ENCODE measurements at regions not wholly inside any gene's neighbourhood (a gene's known extent, or its start where the extent isn't known, plus 50 kb on each side); places are given as distances from the start of the nearest gene placed in this dataset.
A peak's percentile ranks its signal among the peaks of the same experiment; 100 is the strongest.

DNA sequence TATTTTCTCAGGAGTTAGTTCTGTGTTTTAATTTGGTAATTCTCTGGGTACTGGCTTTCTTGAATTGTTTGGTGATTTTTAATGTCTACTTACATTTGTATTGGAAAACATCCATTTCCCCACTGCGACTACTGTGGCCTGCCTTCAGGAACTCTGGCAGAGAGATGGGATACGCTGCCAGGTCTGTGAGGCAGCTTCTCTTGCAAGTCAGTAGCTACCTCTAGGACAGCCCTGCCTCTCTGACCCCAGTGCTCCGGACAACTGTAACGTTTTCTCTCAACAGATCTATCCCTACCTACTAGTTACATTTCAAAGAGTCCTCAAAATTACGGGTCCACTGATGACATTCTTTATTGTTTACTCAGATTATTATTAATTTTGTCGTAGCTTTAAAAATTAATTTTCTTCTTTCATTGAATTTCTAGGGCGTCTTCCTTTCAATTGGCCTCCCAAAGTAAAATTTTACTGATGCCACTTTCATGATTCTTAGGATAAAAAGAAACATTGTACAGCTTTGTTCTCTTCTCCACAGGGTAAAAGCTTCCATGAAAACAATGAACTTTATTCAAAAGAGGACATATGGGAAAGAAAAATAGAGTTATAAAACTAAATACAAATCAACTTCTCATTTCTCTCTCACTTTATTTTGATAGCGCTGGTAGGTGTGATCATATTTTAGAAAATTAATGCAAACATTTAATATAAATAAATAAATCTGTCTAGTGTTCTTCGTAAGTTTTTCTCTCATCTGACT is 123.2 kb upstream of the GOLGA8J start:
- no peak for DNase-seq (ENCODE audit: low read depth in 2 of 2)

DNA sequence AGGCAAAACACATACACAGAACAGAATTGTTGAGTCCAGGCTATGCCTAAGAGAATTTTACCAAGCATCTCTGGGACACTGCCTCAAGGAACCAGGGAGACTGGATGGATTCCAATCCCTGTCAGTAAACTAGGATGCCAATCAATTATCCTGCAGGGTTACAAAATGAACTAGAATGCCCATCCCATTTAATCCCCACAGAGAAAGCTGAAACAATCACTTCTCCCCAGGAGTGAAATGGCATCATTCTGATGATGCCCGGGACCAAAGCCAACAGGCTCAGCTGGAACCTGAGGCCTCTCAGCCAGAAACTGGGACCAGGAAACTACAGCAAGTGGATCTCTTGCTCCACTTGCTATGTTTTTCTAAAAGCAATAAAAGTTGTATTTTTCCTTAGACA is 130.0 kb upstream of the TJP1 start:
- DNase-seq (ENCODE audit: low read depth in 2 of 2): no peak

DNA sequence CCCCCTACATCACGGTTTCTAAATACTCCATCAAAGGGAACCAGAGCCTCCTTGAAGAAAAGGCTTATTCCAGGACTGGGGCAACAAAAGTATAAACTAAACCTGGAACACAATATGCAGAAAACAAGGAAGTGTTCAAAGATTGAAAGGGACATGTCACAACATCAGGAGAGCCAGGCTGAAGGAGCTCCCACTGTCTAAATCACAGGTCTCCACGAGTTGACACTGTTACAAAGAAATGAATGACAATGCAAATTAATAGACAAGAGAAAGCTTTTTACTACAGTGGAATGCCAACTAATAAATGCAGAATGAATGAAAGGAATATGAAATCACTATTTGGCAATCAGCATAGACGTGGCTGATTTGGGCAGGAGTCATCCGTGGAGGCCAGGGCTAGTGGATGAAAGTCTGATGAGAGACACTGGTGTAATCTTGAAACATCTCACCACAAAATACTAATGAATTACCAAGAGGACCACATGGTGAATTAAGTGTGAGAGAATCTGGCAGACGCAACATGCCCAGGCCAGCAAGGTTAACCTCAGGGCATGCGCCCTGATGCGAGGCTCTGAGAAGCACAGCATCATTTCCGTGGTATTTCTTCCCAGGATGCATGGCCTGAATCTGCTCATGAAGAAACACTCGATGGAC is 123.8 kb upstream of the TJP1 start:
- no peak for DNase-seq (ENCODE audit: low read depth in 2 of 2)

DNA sequence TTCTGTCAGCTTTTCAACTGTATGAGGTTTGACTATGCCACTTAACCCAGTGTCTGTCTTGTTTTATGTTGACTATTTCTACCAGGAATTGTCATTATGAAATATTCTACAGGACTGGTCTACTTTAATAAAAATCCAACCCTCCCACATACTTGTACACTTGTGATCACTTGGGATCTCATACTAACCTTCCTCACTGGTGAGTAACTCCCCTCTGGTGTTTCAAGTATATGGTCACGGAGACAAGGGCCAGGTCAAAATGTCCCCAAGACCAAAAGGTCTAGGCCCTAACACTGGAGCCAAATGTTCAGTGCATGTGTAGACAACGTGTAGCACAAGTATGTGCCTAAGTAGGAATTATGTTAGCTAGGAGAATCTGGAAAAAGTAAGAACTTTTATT is 122.7 kb upstream of the TJP1 start:
- DNase-seq (ENCODE audit: low read depth in 2 of 2): no peak

DNA sequence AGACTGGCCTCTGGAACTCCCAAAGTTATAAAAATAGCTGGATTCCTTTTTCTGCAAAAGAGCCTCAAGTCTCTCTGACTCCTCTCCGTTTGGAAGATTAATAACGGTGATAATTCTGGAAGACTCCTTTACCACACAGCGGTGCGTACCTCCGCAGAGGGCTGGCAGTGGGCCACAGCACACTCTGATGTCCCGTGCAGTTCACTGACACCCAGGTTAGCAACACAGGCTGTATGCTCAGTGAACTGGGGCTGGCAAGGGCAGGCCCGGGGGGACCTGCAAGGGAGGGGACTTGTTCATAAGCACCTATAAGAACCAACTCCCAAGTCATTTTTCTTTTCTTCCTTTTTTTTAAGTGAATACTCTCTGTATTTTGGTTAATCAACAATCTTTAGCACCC is 120.3 kb upstream of the TJP1 start:
- no peak for DNase-seq (ENCODE audit: low read depth in 2 of 2)

DNA sequence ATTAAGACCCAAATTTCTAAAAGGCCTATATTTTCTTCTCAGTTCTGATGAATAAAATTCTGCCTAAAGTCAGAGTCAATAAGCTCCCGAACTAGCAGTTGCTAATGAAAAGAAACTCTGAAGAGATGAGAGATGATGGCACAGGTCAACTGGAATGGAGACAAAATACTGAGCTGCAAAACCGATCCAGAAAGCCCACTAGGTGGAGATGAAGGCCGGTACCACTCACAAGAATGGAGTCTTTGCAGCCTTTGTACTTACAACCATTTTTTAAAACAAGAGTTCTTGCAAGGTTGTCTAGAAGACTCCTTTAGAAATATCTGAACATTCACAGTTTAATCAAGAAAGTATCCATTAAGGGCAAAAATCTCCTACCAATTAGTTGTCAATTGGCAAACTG is 119.9 kb upstream of the TJP1 start:
- no peak for DNase-seq (ENCODE audit: low read depth in 2 of 2)

DNA sequence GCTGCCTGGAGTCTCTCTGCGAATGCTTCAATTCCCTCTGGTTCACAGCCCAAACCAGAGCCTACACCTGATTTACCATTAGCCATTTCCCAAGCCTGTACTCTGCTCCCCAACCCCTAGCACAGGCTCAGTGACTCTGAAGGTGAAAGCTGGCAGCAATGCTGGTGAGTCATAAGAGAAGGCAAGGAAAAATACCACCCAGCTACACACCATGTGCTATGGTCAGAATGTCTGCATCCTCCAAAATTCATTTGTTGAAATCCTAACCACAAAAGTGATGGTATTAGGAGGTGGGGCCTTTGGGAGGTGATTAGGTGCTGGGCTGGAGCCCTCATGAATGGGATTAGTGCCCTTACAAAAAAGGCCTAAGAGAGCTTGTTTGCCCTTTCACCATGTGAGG is 117.1 kb upstream of the TJP1 start:
- DNase-seq (ENCODE audit: low read depth in 2 of 2): no peak

DNA sequence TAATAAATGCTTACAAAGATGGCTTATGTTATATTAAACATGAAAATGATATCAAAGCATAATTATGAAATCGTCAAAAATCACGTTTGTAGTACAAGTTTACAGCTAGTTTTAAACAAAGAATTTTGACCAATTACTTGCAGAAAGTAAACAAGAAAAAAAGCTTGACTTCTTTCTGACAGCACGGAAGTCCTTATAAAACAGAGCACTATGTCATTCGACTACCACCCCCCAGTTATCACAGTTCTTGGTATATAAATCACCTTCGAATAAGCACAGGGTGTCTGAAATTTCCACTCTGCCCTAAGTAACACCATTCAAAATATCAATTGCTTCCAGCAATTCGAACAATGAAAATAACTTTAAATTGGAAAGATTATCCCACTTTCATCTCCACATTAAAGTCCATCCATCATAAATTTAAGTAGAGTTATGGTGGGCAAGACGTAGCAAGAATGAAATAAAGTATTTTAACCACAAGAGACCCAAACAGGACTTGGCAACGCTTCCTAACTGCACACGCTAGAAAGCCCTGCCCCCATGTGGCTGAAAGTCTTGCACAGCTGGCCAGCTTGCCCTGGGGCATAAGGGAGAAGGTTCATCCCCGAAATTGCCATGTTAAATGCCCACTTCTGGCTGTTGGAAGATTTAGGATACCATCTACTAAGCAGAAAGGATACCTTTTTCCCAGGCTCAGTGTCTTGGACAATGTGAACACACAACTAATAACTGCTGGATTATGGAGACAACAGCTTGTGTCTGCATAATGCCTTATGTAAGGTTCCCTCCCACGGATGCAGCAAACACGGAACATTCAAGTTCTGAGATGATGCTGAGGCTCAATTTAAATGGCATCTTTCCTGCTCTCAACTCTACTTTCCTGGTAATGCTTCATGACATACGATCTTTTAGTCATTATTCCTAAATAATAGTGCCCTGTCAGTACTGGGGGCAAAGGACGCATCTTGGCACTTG is 116.4 kb upstream of the TJP1 start:
- no peak for DNase-seq (ENCODE audit: low read depth in 2 of 2)

DNA sequence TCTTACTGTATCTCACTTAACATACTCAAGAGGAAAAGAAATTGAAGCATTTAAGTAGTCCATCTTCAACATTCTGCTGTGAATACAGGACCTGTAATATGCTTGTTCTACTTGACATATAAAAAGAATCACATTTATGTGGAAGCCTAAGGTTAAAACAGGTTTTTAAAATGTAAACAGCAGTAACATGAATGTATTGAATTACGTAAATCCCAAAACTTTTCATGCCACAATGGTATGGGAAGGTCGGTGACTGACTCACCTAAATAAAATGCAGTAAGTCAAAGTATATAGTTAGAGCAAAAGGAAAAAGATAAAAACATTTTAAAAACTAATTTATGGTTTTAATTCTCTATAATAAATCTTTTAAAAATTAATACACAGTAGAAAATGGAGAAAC is 115.7 kb upstream of the TJP1 start:
- DNase-seq (ENCODE audit: low read depth in 2 of 2): no peak

DNA sequence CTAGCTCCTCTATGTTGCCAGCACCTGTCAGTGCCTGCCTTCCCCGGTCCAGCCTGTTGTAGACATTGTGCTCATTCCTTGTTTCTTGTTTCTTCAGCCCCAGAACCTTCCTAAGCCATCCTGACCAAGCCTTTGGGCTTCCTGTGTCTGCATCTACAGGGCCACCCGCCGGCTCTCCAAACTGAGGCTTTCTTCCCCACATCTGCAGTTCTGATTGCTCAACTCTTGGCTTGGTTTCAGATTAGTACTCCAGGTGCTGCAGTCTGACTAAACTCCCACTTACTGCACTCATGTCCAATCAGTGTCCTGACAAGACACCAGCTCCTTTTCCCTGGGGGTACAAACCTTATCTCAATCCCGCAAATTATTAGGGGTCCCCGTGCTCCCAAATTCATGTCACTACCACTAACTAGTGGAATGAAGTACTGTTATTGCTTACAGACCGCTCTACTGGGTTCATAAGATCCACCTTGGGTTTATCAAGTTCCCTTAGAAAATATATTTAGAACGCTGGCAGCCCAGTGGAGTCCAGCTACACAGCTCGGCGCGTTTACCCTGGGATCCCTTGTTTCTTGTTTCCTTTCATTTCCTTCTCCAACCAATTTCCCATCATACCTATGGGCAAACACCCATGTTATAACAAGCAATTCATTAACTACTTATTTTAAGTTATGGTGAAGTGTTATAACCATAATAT is 114.2 kb upstream of the TJP1 start:
- no peak for DNase-seq (ENCODE audit: low read depth in 2 of 2)

DNA sequence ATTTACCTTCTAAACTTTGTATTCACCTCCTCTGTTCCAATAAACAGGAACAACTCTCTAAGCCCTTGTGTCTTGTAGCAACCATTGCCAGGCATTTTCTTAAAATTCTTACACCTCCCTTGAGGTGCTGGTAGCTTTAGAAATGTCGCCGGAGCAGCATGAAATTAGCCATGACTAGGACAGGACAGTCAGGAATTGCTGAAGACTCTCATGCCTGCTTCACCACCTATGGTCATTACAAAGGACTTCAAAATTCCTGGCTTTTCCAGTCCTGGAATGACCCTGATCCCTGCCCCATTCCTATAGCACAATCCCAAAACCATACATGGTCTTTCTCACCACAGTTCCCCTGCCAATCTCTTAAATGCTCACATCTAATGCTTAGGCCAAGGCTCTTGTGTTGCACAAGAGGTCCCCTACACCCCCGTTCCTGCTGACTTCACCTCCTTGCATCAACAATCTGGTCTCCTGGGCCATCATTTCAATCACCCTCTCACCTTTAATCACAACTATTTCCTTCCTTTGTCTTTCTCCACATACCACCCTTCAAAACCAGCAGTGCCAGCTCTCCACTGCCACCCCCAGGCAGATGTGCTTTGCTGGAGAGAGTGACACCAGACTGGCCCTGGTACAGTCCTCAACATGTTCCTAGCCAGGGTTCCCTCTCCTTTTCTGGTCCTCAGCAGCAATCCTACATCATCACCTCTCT is 113.2 kb upstream of the TJP1 start:
- DNase-seq (ENCODE audit: low read depth in 2 of 2): no peak

DNA sequence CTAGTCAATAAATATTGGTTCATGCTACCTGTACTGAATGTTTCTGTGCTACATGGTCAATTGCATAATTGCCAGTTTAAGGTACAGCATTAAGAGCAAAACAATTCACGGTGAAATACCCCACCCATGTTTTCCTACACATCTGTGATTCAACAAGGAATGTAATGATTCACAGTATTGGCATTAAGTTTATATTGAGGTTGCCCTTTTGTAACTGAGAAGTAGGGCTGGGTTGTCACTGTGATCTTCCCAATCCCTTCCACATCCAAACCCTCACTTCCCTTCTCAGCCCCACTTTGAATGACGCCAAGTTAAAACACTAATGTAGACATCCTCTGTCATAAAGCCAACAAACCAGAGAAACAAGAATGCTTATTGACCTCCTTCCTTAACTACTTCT is 112.0 kb upstream of the TJP1 start:
- DNase-seq (ENCODE audit: low read depth in 2 of 2): no peak

DNA sequence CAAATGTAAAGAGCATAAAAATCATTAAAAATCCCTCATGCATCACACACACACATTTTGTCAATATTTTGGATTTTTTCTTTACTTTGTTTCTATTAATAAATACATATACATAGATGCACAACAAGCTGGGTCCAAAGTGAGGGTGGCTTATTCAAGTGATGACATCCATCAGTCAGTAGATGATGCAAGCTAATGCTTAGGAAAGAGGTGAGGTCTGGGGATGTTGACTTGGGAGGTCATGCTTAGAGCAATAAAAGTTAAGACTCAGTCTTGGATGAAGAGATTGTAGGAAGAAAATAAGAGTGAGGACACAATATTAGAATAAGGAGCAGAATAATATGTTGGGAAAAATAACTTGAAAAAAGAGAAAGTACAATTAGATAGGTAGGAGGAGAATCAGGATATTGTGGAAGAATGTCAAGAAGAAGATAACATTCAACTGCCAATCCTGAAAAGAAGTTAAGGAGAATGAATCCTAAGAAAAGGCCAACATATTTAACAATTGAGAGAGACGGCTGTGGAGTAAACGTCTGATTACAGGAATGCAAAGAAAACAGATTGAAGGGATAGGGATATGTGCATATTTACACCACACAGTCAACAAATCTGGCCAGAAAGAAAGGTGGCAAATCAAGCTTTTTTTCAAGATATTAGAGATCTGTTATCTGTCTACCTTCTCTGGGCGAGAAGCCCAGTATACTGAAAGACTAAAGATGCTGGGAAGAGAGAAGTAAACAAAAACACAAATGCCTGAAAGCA is 111.0 kb upstream of the TJP1 start:
- DNase-seq (ENCODE audit: low read depth in 2 of 2): no peak

DNA sequence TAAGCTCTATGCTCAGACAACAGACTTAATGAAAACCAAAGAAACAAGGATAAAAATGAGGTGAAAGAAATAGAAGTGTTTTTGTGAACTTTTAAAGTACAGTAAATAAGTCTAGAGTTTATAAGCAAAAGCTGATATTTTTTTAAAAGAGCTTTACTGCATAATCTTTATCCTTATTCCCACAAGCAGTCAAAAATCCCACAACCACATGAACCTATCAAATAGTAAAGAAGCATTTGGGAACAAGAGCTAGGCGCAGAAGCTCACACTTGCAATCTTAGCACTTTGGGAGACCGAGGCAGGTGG is 103.8 kb upstream of the TJP1 start:
- DNase-seq (ENCODE audit: low read depth in 2 of 2): no peak

DNA sequence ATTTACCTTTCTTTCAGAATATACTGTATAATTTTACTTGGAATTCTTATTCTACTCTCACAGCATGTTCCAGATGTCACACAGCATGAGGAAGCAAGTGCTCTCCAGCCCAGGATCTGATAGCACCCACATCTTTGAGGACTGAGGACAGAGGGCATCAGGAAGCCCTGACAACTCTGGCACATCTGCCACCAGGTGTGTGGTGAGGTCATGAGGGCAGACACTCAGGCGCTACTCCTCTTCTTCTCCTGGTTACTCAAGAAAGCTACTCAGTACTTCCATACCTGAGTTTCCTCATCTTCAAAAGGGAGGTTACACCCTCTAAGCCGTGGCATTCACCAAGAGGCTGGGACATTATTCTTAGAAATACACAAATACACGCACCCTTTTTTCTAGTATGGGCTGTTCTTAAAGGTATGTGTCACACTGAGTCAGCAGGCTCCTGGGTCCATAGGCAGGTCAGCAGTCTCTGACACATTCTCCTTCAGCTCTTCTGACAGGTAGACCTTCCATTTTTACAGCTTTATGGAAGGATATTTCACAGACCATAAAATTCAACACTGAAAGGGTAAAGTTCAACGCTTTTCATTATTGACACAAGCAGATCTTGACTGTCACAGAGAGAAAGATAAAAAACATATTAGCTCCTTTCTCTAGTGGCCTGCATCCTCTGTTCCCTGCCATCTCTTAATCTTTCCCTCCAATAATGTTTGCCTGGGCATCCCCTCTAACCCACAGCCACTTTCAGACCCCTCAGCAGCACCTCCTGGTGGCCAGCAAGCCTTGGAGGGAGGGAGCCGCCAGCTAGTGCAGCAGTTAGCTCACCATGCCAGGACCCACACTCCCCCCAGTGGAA is 103.2 kb upstream of the TJP1 start:
- DNase-seq (ENCODE audit: low read depth in 2 of 2): no peak

DNA sequence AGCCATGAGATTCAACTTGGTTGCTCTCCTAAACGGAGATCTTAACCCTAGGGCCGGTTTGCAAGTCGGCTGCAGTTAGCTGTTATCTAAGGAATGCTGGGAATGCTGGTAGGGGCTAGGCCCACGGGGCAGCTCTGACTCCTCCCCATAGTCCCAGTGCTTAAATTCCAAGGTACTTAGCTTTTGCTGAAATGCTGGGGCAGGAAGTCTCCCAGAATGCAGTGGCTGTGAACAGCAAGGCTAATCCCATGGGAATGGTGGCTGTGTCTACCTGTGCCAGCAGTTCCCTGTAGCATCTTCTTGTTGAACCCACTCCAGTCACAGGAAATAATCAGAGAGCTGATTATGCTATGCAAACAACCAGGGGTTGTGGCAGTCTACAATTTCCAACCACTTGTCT is 102.5 kb upstream of the TJP1 start:
- peak; percentile 60 to 62 for DNase-seq (ENCODE audit: low read depth in 2 of 2)

DNA sequence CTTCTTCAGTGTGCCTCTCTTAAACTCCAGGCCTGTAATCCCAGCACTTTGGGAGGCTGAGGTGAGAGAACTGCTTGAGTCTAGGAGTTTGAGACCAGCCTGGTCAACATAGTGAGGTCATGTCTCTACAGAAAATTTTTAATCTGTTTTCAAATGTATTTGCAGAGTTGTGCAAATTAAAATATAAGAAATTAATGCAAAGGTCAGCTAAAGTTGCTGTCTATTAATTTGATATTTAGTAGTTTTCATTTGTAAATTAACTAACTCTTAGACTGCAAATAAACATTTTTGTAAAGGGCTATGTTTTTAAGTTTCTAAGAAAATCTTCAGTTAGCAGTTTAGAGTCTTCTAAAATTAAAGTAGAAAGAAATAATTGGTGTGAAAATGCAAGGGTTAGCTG is 99.9 kb upstream of the TJP1 start:
- no peak for DNase-seq (ENCODE audit: low read depth in 2 of 2)

DNA sequence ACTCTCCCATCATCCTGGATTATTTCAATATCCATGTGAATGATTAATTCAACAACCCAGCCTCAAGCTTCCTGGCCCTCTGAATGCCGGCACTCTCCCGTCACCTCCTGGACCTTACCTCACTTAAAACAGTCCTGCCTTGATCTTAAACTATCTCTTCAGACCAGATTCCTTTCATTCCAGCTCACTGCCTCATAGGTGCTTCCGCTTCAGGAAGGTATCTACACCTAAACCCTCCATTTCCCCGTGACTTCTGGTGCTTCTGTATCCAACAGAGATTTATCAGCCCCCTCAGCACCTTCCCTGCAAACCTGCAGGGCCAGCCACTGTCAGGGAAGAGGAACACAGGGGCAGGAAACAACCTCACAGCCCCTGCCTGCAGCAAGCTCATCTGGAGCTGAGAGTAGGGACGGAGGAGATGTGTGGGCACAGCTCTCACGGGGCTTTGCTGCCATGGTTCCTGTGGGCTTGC is 98.9 kb upstream of the TJP1 start:
- DNase-seq (ENCODE audit: low read depth in 2 of 2): no peak

DNA sequence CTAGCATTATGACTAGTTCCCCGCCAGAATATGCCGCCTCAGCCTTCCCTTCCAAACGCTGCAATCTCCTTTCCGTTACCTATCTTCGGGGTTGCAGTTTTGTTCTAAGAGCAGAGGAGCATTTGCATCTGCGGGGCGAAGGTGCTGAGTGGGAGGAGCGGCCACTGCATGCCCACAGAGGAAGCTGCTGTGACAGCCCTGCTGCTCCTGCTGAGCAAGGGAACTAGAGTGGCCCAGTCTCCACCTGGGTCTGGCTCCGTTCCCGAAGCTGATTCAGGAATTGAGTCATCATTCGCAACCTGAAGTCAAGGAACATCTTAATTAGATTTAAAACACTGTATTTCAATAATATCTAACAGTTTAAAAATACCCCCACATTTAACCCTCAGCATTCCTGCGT is 98.2 kb upstream of the TJP1 start:
- no peak for DNase-seq (ENCODE audit: low read depth in 2 of 2)
